Right lobe of liver (tissue), 6 donors: ENCODE measurements at regions not wholly inside any gene's neighbourhood (a gene's known extent, or its start where the extent isn't known, plus 50 kb on each side); places are given as distances from the start of the nearest gene placed in this dataset.

Experiments
- ATAC-seq, 4 donors: fragments of 200-7000 bp; cut with Tn5 transposase; one replicate each; pipeline ENCODE4 v1.9.1; 2020; ENCODE audit warnings: mild to moderate bottlenecking in 4 of 4, moderate library complexity in 4 of 4
- DNase-seq, 3 donors: peaks; one replicate each; pipeline ENCODE4 v3.0.0-alpha.2; 2020
- H3K27ac ChIP-seq, 3 donors: fragments of 200-600 bp; one replicate each; pipeline ENCODE4 v1.8.0; 2022
- H3K27me3 ChIP-seq, 2 donors: fragments of 200-600 bp; one replicate each; pipeline ENCODE4 v1.8.0; 2022
- H3K36me3 ChIP-seq, 4 donors: fragments of 200-600 bp; sonication (generic) in 1 of 4; one replicate each; pipeline versions ENCODE4 v1.5.1 to v1.8.0; 2017 to 2022; ENCODE audit warnings: control low read depth in 1 of 4
- H3K4me1 ChIP-seq, 4 donors: fragments of 200-600 bp; sonication (generic) in 1 of 4; one replicate each; pipeline versions ENCODE4 v1.5.1 to v1.8.0; 2017 to 2022; ENCODE audit warnings: control low read depth in 1 of 4
- H3K4me3 ChIP-seq, 3 donors: fragments of 200-600 bp; one replicate each; pipeline ENCODE4 v1.8.0; 2022
- H3K9me3 ChIP-seq, 4 donors: fragments of 200-600 bp; sonication (generic) in 1 of 4; one replicate each; pipeline versions ENCODE4 v1.5.1 to v1.8.0; 2017 to 2022; ENCODE audit warnings: control low read depth in 1 of 4
- POLR2A ChIP-seq: fragments of 450-650 bp; IDR thresholded peaks from one replicate; pipeline ENCODE4 v1.6.1; 2017; ENCODE audit warnings: antibody characterized with exemption, mild to moderate bottlenecking
- WGBS: methylation state at CpG from one replicate; pipeline ENCODE4 v1.1.6; 2018; ENCODE audit warnings: low coverage, low lambda C conversion rate; ENCODE audit not compliant: insufficient coverage; ENCODE audit errors: missing lambda C conversion rate; 5-methylcytosine and 5-hydroxymethylcytosine counted together
- intact Hi-C, 2 donors: fragments of 100-400 bp; cut with DNase I; formaldehyde crosslinking; loops; one replicate each; pipeline versions ENCODE4 v1.11.2 to v1.14.1; 2022
- TF ChIP-seq, protein P1 (sequence below), 4 donors: fragments of 200-600 bp in 3 of 4; fragments of 450-650 bp in 1 of 4; IDR thresholded peaks; one replicate each; pipeline versions ENCODE4 v1.5.1 to v1.8.0; 2016 to 2022; ENCODE audit warnings: antibody characterized with exemption in 4 of 4, mild to moderate bottlenecking in 2 of 4
- donor health status: DM: no; HTN: yes; CAD: no.
- donor health status: DM: no; HTN: no; CAD: no.
- donor health status: DM: no; HTN: no; CAD: no.
- donor health status: DM: no; HTN: yes; CAD: no.
- donor health status: DM: no; HTN: yes; CAD: no.

DNA sequence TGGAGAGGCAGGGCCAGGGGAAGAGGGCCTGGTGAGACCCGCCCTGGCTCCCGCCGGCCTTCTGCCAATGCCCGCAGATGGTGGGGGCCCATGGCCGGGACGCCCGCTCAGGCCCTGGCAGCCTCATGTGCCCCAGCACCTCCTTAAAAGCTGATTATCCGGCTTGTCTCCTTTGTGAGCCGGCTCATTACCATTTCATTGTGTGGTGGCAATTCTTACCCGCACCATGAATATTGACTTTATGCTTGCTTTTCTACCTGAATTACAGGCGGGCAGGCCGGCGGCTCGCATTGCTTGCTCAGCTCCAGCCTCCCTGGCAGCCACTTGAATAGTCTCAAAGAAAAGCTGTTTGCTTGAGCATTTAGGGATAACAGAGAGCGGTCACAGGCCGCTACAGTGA, 120.0 kb upstream of the JAG1 start:
- Histone ChIP-seq H3K4me1 (no peaks in the 10 kb centered on the region), H3K27me3 (no peaks in the 10 kb centered on the region), H3K9me3 (no peaks in the 10 kb centered on the region), H3K36me3 (no peaks in the 10 kb centered on the region), H3K27ac (no peak overlapping the region), H3K4me3 (no peak overlapping the region)
- no peak for ATAC-seq
- 66% methylated on average over 4 of the region's 16 CpGs for WGBS
- DNase-seq, result no peak
- intact Hi-C loops, result no loop called here
- TF ChIP-seq, protein P1, sequence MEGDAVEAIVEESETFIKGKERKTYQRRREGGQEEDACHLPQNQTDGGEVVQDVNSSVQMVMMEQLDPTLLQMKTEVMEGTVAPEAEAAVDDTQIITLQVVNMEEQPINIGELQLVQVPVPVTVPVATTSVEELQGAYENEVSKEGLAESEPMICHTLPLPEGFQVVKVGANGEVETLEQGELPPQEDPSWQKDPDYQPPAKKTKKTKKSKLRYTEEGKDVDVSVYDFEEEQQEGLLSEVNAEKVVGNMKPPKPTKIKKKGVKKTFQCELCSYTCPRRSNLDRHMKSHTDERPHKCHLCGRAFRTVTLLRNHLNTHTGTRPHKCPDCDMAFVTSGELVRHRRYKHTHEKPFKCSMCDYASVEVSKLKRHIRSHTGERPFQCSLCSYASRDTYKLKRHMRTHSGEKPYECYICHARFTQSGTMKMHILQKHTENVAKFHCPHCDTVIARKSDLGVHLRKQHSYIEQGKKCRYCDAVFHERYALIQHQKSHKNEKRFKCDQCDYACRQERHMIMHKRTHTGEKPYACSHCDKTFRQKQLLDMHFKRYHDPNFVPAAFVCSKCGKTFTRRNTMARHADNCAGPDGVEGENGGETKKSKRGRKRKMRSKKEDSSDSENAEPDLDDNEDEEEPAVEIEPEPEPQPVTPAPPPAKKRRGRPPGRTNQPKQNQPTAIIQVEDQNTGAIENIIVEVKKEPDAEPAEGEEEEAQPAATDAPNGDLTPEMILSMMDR (IDR thresholded peaks at IDR 0.05), result no peak
- TF ChIP-seq POLR2A, result no peak

DNA sequence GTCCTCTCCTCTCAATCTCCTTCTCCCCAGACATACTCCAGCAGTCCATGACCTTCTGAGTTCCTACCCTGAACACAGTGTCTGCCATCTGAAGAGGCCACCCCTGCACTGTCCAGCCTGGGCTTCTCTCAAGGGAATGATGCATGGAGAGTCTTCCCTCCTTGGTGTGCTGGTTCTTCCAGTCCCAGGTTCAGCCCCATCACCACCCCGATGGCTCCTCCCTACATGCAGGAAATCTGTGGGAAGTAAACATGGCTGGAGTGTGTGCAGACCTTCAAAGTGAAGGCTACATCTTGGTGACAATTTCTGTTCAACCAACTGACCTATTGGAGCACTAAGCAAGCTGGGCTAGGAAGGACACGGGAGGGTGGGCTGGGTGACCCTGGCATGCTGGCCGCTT, 121.0 kb upstream of the JAG1 start:
- DNase-seq, result no peak
- intact Hi-C loops, result no loop called here
- no peaks in the 10 kb centered on the region for H3K36me3 ChIP-seq
- no peaks in the 10 kb centered on the region for H3K9me3 ChIP-seq
- no peaks in the 10 kb centered on the region for H3K27me3 ChIP-seq
- WGBS, result 86% methylated on average over 1 of the region's 3 CpGs
- no peak for TF ChIP-seq POLR2A
- TF ChIP-seq, protein P1 (IDR thresholded peaks at IDR 0.05), result no peak
- H3K4me3 ChIP-seq, result no peak overlapping the region
- ATAC-seq, result no peak
- H3K27ac ChIP-seq, result no peak overlapping the region
- no peaks in the 10 kb centered on the region for H3K4me1 ChIP-seq

DNA sequence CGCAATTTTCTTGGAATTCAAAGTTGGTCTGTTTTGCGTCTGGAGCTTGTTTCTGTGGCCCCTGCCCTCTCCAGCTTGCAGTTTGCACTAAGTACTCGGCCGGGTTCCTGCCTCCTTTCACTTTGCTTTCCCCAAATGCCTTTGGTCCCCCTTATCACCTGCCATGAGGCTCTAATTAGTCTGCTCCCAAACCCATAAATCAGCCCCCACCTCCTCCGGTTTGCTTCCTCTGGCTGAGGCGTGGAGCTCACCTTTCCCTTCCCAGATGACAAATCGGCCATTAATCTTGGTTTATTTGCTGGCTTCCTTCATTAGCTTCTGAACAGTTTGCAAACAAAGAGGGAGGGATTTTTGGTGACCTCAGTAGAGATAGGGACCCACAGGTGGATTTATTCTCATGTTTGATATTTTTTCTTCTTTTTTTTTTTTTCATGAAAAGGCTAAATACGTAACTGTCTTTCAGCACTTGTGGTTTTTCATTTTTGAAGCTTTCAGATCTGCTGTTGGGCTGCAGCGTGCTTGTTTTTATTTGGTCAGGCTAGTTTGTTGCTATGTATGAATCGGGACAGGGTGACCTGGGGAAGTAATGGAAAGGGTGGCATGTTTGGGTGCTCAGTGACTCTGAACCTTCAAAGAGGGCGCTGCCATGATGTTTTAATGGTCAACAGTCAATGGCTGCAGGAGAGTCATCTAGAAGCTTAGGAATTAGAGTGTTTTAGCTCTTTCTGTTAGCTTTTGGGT, 121.7 kb upstream of the JAG1 start:
- no peaks in the 10 kb centered on the region for H3K36me3 ChIP-seq
- 66% methylated on average over 7 of the region's 11 CpGs for WGBS
- no peaks in the 10 kb centered on the region for H3K27me3 ChIP-seq
- H3K4me3 ChIP-seq, result no peak overlapping the region
- no peak for DNase-seq
- intact Hi-C loops, result no loop called here
- no peak for TF ChIP-seq POLR2A
- TF ChIP-seq, protein P1 (IDR thresholded peaks at IDR 0.05), result no peak
- no peaks in the 10 kb centered on the region for H3K9me3 ChIP-seq
- no peak for ATAC-seq
- H3K27ac ChIP-seq, result no peak overlapping the region
- no peaks in the 10 kb centered on the region for H3K4me1 ChIP-seq

DNA sequence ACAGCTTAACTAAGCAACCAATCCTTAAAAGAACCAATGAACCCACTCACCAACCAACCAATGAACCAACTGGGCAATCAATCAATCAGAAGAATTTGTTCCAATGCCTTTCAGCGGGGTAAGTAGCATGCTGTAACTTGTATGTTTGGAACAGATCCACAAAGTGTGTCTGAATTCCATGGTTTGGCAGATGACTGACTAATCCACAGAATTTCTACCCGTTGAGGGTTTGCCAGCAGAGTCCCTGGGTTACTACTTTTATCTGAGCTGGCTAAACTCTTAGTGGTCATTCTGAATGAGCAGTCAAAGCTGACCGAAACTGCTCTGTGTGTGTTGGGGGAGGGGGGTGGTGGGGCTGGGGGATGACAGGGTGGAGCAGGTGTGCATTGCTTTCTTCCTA, 125.0 kb upstream of the JAG1 start:
- TF ChIP-seq, protein P1 (IDR thresholded peaks at IDR 0.05), result no peak
- TF ChIP-seq POLR2A, result no peak
- H3K4me3 ChIP-seq, result no peak overlapping the region
- no peak for DNase-seq
- H3K36me3 ChIP-seq, result no peaks in the 10 kb centered on the region
- no peaks in the 10 kb centered on the region for H3K27me3 ChIP-seq
- ATAC-seq, result no peak
- intact Hi-C loops, result no loop called here
- 80% methylated on average over 1 of the region's 3 CpGs for WGBS
- no peaks in the 10 kb centered on the region for H3K4me1 ChIP-seq
- H3K27ac ChIP-seq, result no peak overlapping the region
- H3K9me3 ChIP-seq, result no peaks in the 10 kb centered on the region
